ENCODE measurements at regions not wholly inside any gene's neighbourhood (a gene's known extent, or its start where the extent isn't known, plus 50 kb on each side); places are given as distances from the start of the nearest gene placed in this dataset.

- H3K27me3 ChIP-seq: no peaks in the 10 kb centered on the region
- WGBS, 2 donors: 85 to 88% methylated on average over 5 of the region's 5 CpGs
- TF ChIP-seq POLR2A (IDR thresholded peaks at IDR 0.05) (no peak), EP300 (IDR thresholded peaks at IDR 0.05) (no peak), POLR2AphosphoS5 (IDR thresholded peaks at IDR 0.05) (no peak), CTCF (IDR thresholded peaks at IDR 0.05) (no peak)
- H3K4me3 ChIP-seq: no peak overlapping the region
- no peak overlapping the region for H3K27ac ChIP-seq
- DNase-seq: no peak
- intact Hi-C loops (cut with DNase I): no loop called here
- H3K4me1 ChIP-seq: no peaks in the 10 kb centered on the region
- H3K9me3 ChIP-seq: no peaks in the 10 kb centered on the region
- no peaks in the 10 kb centered on the region for H3K36me3 ChIP-seq
These were observed 156.1 kb downstream of the CTH start for GRCh38 chr1:70567167-70567566.

- Histone ChIP-seq H3K9me3 (no peaks in the 10 kb centered on the region), H3K36me3 (no peaks in the 10 kb centered on the region), H3K27ac (no peak overlapping the region), H3K4me1 (no peaks in the 10 kb centered on the region), H3K27me3 (no peaks in the 10 kb centered on the region), H3K4me3 (no peak overlapping the region)
- DNase-seq: no peak
- intact Hi-C loops (cut with DNase I): no loop called here
- no peak for TF ChIP-seq POLR2A (IDR thresholded peaks at IDR 0.05)
- TF ChIP-seq POLR2AphosphoS5 (IDR thresholded peaks at IDR 0.05): no peak
- TF ChIP-seq CTCF (IDR thresholded peaks at IDR 0.05): no peak
- no peak for TF ChIP-seq EP300 (IDR thresholded peaks at IDR 0.05)
These were observed 160.1 kb downstream of the CTH start for GRCh38 chr1:70571191-70571590.

GRCh38 chr1:70573317-70573843, 162.3 kb downstream of the CTH start:
- Histone ChIP-seq H3K27ac (no peak overlapping the region), H3K36me3 (no peaks in the 10 kb centered on the region), H3K4me1 (no peaks in the 10 kb centered on the region), H3K27me3 (no peaks in the 10 kb centered on the region), H3K9me3 (no peaks in the 10 kb centered on the region), H3K4me3 (no peak overlapping the region)
- TF ChIP-seq EP300 (IDR thresholded peaks at IDR 0.05): no peak
- TF ChIP-seq POLR2AphosphoS5 (IDR thresholded peaks at IDR 0.05): no peak
- TF ChIP-seq POLR2A (IDR thresholded peaks at IDR 0.05): no peak
- TF ChIP-seq CTCF (IDR thresholded peaks at IDR 0.05): no peak
- intact Hi-C loops (cut with DNase I): no loop called here
- no peak for DNase-seq
- WGBS, 2 donors: 96 to 98% methylated on average over 2 of the region's 2 CpGs

DNA sequence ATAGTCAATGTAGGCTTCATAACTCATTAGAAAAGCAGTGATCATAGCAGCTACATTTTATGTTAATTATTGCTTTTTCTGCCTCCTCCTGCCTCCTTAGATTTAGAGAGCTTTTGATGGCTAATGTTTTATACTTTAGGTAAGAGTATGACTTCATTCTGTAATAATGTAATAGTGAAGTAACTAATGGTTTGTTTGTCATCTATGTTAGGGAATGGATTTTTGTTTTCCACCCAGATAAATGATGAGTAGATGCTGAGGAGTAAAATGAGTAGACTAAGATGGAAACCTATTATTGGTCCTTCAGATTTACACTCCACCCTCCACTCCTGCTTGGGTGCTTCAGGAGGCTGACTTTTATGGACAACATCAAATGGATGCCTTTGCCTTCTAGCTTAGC, 170.6 kb downstream of the CTH start:
- no peak for DNase-seq
- Histone ChIP-seq H3K27me3 (no peaks in the 10 kb centered on the region), H3K27ac (no peak overlapping the region), H3K9me3 (peaks cover 0 to 1% (median 0%) of the 10 kb centered on the region in 4 donors), H3K4me3 (no peak overlapping the region), H3K4me1 (no peaks in the 10 kb centered on the region), H3K36me3 (no peaks in the 10 kb centered on the region)
- TF ChIP-seq POLR2A (IDR thresholded peaks at IDR 0.05) (no peak), EP300 (IDR thresholded peaks at IDR 0.05) (no peak), CTCF (IDR thresholded peaks at IDR 0.05) (no peak), POLR2AphosphoS5 (IDR thresholded peaks at IDR 0.05) (no peak)
- intact Hi-C loops (cut with DNase I): no loop called here

- no peak for DNase-seq
- intact Hi-C loops (cut with DNase I): no loop called here
- H3K9me3 ChIP-seq: peaks cover 0 to 1% (median 0%) of the 10 kb centered on the region in 4 donors
- H3K27me3 ChIP-seq: no peaks in the 10 kb centered on the region
- H3K36me3 ChIP-seq: no peaks in the 10 kb centered on the region
- H3K27ac ChIP-seq: no peak overlapping the region
- peaks cover 0 to 4% (median 0%) of the 10 kb centered on the region in 4 donors for H3K4me1 ChIP-seq
- no peak overlapping the region for H3K4me3 ChIP-seq
- 91 to 93% methylated on average over 1 of the region's 1 CpG for WGBS, 2 donors
- no peak for TF ChIP-seq POLR2A (IDR thresholded peaks at IDR 0.05)
- no peak for TF ChIP-seq EP300 (IDR thresholded peaks at IDR 0.05)
- no peak for TF ChIP-seq POLR2AphosphoS5 (IDR thresholded peaks at IDR 0.05)
- TF ChIP-seq CTCF (IDR thresholded peaks at IDR 0.05): no peak
These were observed 172.5 kb downstream of the CTH start for GRCh38 chr1:70583522-70583921.

All from sigmoid colon (tissue), 6 donors.